Coronary artery (tissue), 2 donors: ENCODE measurements at regions not wholly inside any gene's neighbourhood (a gene's known extent, or its start where the extent isn't known, plus 50 kb on each side); places are given as distances from the start of the nearest gene placed in this dataset.

Experiments used
- DNase-seq: peaks from one replicate; pipeline ENCODE4 v3.0.0-alpha.2; 2017; ENCODE audit warnings: low spot score
- H3K27ac ChIP-seq, 2 donors: fragments of 200-600 bp; sonication (generic); one replicate each; pipeline ENCODE4 v1.5.1; 2016 to 2019
- H3K4me3 ChIP-seq: fragments of 200-600 bp; sonication (generic); 2 replicates; pipeline ENCODE4 v1.5.1; 2016; ENCODE audit warnings: mild to moderate bottlenecking, moderate library complexity
- CTCF ChIP-seq: fragments of 200-600 bp; sonication (generic); IDR thresholded peaks from one replicate; pipeline ENCODE4 v1.5.1; 2019; ENCODE audit warnings: antibody characterized with exemption

GRCh38 chr15:35936284-35936683 is 390.3 kb upstream of the DPH6 start:
- H3K27ac ChIP-seq = no peak overlapping the region
- no peak for DNase-seq
- no peak overlapping the region for H3K4me3 ChIP-seq
- TF ChIP-seq CTCF = no peak

- DNase-seq = no peak
- Histone ChIP-seq H3K27ac (no peak overlapping the region), H3K4me3 (no peak overlapping the region)
- TF ChIP-seq CTCF = no peak
These were observed 391.4 kb upstream of the DPH6 start for GRCh38 chr15:35937380-35937779.

- no peak for TF ChIP-seq CTCF
- DNase-seq = no peak
- Histone ChIP-seq H3K4me3 (no peak overlapping the region), H3K27ac (no peak overlapping the region)
These were observed 399.1 kb upstream of the DPH6 start for GRCh38 chr15:35944945-35945585.

DNA sequence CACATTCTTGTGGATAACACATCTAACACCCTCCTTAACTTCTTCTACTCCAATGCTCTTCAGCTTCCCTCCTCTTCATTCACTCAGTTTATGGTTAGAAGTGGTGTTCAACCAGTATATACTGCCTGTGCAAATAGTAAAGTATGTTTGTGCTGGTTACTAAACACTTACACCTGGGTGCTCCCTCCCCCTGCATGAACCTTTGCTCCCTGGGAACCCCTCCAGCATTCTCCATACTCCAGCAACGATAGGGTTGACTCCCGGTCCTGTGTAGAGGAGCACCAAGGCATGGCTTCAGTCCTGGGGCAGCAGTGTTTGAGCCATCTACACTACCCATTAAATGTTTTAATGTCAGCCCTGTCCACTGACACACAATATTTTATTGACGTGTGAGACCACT is 407.5 kb upstream of the DPH6 start:
- no peak for DNase-seq

GRCh38 chr15:35956056-35956455 is 410.1 kb upstream of the DPH6 start:
- TF ChIP-seq CTCF = no peak
- Histone ChIP-seq H3K4me3 (no peak overlapping the region), H3K27ac (no peak overlapping the region)
- DNase-seq = no peak

More for the DNA sequence above, 407.5 kb upstream of the DPH6 start:
- Histone ChIP-seq H3K27ac (no peak overlapping the region), H3K4me3 (no peak overlapping the region)
- no peak for TF ChIP-seq CTCF

GRCh38 chr15:35958021-35958420 is 412.1 kb upstream of the DPH6 start:
- TF ChIP-seq CTCF = no peak
- no peak for DNase-seq
- Histone ChIP-seq H3K4me3 (no peak overlapping the region), H3K27ac (no peak overlapping the region)

- TF ChIP-seq CTCF = no peak
- DNase-seq = no peak
- Histone ChIP-seq H3K4me3 (no peak overlapping the region), H3K27ac (no peak overlapping the region)
These were observed 413.0 kb upstream of the DPH6 start for GRCh38 chr15:35958975-35959374.
